HL-60 (cell line): ENCODE measurements at regions not wholly inside any gene's neighbourhood (a gene's known extent, or its start where the extent isn't known, plus 50 kb on each side); places are given as distances from the start of the nearest gene placed in this dataset.

ENCODE experiments used
- DNase-seq, 2 experiments: peaks; one replicate each; pipeline ENCODE4 v3.0.0-alpha.2; 2010 to 2020; ENCODE audit warnings: low read depth in 1 of 2, low spot score in 1 of 2
- H3K27ac ChIP-seq: fragments of 250-450 bp; sonication (Bioruptor Pico); replicated peaks from 2 replicates; pipeline ENCODE4 v1.5.1; 2020; ENCODE audit warnings: mild to moderate bottlenecking, moderate library complexity
- H3K27me3 ChIP-seq: fragments of 250-450 bp; sonication (Bioruptor Pico); 2 replicates; pipeline ENCODE4 v1.5.1; 2021; ENCODE audit warnings: mild to moderate bottlenecking, moderate library complexity; ENCODE audit not compliant: insufficient read depth, poor library complexity, severe bottlenecking
- H3K4me3 ChIP-seq: replicated peaks from 2 replicates; pipeline ENCODE4 v1.5.1; 2011; ENCODE audit warnings: mild to moderate bottlenecking, control low read depth, low read length; ENCODE audit not compliant: insufficient read depth
- GABPA ChIP-seq: IDR thresholded peaks from 2 replicates; pipeline ENCODE4 v1.6.1; 2012; ENCODE audit warnings: low read depth
- POLR2AphosphoS5 ChIP-seq: IDR thresholded peaks from 2 replicates; pipeline ENCODE4 v1.6.1; 2012; ENCODE audit warnings: low read depth
- SPI1 ChIP-seq: IDR thresholded peaks from 2 replicates; pipeline ENCODE4 v1.6.1; 2012; ENCODE audit warnings: low read depth, mild to moderate bottlenecking, borderline replicate concordance
- TF ChIP-seq, protein P1 (sequence below): IDR thresholded peaks from 2 replicates; pipeline ENCODE4 v1.6.1; 2012; ENCODE audit warnings: low read depth; ENCODE audit not compliant: insufficient replicate concordance
- TF ChIP-seq, protein P2 (sequence below): IDR thresholded peaks from one replicate; pipeline ENCODE4 v1.5.1; 2011; ENCODE audit warnings: low read length, control low read depth, inconsistent platforms; ENCODE audit not compliant: insufficient read depth

DNA sequence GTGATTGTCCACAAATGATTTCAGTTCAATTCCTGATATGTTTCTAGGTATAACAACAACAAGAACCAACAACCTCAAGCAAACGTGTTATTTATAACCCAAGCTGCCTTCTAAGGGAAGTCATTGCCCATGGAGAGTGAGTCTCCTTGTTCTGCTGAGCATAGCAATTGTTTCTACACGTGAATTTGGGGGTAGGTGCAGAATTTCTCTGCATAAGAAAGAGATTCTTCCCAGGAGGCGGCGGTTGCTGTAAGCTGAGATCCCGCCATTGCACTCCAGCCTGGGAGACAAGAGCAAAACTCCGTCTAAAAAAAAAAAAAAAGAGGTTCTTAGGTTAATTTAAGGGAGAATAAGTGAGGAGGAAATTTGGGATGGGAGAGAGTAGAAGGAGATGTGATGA is 226.5 kb upstream of the PELI2 start:
- DNase-seq: no peak
- Histone ChIP-seq H3K27ac (no peak overlapping the region), H3K27me3 (no peaks in the 10 kb centered on the region), H3K4me3 (no peak overlapping the region)
- TF ChIP-seq SPI1 (no peak), POLR2AphosphoS5 (no peak), GABPA (no peak)
- TF ChIP-seq, protein P1, sequence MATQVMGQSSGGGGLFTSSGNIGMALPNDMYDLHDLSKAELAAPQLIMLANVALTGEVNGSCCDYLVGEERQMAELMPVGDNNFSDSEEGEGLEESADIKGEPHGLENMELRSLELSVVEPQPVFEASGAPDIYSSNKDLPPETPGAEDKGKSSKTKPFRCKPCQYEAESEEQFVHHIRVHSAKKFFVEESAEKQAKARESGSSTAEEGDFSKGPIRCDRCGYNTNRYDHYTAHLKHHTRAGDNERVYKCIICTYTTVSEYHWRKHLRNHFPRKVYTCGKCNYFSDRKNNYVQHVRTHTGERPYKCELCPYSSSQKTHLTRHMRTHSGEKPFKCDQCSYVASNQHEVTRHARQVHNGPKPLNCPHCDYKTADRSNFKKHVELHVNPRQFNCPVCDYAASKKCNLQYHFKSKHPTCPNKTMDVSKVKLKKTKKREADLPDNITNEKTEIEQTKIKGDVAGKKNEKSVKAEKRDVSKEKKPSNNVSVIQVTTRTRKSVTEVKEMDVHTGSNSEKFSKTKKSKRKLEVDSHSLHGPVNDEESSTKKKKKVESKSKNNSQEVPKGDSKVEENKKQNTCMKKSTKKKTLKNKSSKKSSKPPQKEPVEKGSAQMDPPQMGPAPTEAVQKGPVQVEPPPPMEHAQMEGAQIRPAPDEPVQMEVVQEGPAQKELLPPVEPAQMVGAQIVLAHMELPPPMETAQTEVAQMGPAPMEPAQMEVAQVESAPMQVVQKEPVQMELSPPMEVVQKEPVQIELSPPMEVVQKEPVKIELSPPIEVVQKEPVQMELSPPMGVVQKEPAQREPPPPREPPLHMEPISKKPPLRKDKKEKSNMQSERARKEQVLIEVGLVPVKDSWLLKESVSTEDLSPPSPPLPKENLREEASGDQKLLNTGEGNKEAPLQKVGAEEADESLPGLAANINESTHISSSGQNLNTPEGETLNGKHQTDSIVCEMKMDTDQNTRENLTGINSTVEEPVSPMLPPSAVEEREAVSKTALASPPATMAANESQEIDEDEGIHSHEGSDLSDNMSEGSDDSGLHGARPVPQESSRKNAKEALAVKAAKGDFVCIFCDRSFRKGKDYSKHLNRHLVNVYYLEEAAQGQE: no peak
- TF ChIP-seq, protein P2, sequence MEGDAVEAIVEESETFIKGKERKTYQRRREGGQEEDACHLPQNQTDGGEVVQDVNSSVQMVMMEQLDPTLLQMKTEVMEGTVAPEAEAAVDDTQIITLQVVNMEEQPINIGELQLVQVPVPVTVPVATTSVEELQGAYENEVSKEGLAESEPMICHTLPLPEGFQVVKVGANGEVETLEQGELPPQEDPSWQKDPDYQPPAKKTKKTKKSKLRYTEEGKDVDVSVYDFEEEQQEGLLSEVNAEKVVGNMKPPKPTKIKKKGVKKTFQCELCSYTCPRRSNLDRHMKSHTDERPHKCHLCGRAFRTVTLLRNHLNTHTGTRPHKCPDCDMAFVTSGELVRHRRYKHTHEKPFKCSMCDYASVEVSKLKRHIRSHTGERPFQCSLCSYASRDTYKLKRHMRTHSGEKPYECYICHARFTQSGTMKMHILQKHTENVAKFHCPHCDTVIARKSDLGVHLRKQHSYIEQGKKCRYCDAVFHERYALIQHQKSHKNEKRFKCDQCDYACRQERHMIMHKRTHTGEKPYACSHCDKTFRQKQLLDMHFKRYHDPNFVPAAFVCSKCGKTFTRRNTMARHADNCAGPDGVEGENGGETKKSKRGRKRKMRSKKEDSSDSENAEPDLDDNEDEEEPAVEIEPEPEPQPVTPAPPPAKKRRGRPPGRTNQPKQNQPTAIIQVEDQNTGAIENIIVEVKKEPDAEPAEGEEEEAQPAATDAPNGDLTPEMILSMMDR: no peak

DNA sequence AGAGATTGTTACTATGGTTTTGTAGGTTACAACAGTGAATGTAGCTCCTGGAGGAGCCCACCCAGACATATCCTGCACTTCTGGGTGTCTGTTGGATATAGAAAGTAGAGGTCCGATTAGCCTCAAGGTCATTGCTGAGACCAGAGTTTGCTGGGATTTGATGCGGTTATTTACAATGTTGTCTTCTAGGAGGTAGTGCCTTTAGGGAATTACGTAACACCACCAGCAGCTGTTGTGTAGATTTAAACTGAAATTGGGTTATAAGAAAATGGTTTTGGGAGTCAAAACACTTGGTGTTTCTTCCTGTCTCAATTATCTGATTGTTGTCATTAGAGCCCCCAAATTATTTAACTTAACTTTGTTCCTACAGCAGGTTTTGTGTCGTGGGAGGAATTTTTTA is 225.3 kb upstream of the PELI2 start:
- no peak for DNase-seq
- H3K4me3 ChIP-seq: no peak overlapping the region
- TF ChIP-seq SPI1 (no peak), POLR2AphosphoS5 (no peak), GABPA (no peak)
- TF ChIP-seq, protein P2: no peak
- TF ChIP-seq, protein P1: no peak
- H3K27me3 ChIP-seq: no peaks in the 10 kb centered on the region
- H3K27ac ChIP-seq: no peak overlapping the region

DNA sequence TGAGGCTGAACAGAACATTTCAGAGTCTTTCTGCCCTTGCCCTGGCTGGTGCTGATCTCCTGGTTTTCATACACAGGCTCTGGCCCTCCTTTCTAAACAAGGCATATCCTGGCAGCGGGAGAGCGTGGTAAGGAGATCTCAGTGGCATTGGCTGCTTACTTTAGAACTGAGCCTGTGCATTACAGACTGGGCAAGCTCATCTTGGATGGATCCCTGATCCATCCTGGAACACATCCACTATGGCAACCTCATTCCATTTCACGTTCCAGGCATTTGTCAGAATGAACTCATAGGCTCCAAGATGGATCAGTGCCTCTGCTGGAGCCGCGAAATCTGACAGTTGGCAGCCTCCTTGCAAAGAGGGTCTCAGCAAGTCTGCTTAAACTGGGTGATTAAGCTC is 224.5 kb upstream of the PELI2 start:
- H3K27ac ChIP-seq: no peak overlapping the region
- H3K27me3 ChIP-seq: no peaks in the 10 kb centered on the region
- TF ChIP-seq, protein P2: no peak
- TF ChIP-seq POLR2AphosphoS5: no peak
- TF ChIP-seq GABPA: no peak
- TF ChIP-seq, protein P1: no peak
- TF ChIP-seq SPI1: no peak
- H3K4me3 ChIP-seq: no peak overlapping the region
- no peak for DNase-seq
